Astrocyte of the hippocampus (primary cell): ENCODE measurements at regions not wholly inside any gene's neighbourhood (a gene's known extent, or its start where the extent isn't known, plus 50 kb on each side); places are given as distances from the start of the nearest gene placed in this dataset.
A peak's percentile ranks its signal among the peaks of the same experiment; 100 is the strongest.

Experiments
- DNase-seq: peaks from one replicate; pipeline ENCODE4 v3.0.0; 2011; ENCODE audit warnings: low read depth, low spot score

DNA sequence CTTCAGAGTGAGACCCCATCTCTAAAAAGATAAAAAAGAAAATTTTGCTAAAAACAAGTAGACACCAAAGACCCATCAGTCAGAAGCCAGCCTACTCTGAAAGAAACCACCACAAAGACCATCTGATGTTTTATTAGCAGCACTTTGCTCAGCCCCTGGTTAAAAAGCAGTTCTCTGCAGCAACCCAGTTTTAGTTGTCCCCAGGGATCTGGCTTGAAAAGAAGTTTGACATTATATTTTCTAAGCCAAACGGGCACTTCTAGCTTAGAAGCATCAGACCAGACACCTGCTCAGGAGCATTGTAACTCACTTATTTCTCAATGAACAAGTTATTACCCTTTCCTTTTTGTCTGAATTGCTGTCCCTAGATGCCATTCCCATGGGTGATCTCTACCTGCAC, 164.2 kb upstream of the ETAA1 start:
- DNase-seq = no peak

- peak; percentile 26 for DNase-seq
These were observed 162.7 kb upstream of the ETAA1 start for GRCh38 chr2:67234440-67234839.

DNA sequence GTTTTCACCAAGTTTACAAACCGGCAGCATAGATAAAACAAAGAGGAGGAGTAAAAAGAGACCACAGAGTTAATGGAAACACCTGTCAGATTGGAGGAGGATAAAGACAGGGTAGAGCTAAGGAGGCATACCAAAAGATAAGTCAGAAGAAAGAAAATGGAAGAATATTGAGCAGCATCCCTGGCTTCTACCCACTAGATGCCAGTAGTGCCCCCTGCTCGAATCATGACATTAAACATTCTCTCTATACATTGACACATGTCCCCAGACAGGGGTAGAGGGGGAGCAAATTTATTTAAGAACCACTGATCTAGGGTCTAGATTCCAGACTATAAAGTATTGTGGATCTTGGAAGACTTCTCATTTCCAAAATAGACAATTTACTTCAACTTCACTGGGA, 159.8 kb upstream of the ETAA1 start:
- DNase-seq = no peak

DNA sequence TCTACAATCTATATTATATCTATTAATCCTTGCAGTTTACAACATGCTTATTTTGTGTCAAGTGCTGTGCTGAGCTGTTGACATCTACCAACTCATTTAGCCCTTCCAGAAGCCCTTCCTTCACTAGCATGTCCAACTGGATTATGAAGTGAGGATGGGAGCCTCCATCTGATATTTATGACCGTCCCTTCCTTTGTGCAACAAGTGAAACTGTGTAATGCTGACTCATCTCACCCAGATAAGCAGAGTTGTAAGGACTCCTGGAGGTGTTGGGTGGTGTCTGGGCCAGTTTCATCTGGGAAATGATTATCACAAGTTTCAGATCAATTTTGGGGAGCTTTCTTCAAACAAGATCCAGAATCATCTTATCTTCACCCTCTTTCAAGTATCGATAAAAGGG, 156.6 kb upstream of the ETAA1 start:
- no peak for DNase-seq

GRCh38 chr2:67241453-67241852, 155.7 kb upstream of the ETAA1 start:
- no peak for DNase-seq

DNA sequence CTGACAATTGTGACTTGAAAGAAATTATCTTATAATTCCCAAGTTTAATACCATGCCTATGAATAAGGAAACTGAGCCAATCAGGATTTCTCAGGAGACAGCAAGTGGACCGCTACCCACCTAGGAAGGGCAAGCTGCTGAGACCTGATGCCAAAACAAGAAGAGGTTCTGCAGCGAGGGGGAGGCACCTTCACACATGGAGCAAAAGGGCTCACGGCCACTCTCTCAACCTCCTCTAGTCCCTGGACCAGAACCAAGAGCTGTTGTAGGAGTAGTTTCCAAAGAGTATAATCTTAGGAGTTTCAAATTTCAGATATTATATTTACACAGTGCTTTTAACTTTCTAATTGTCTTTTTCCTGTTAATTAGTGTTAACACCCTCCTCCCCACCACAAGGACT, 154.7 kb upstream of the ETAA1 start:
- DNase-seq = no peak

- no peak for DNase-seq
These were observed 153.2 kb upstream of the ETAA1 start for GRCh38 chr2:67243919-67244318.

- DNase-seq = no peak
These were observed 150.3 kb upstream of the ETAA1 start for GRCh38 chr2:67246791-67247190.

DNA sequence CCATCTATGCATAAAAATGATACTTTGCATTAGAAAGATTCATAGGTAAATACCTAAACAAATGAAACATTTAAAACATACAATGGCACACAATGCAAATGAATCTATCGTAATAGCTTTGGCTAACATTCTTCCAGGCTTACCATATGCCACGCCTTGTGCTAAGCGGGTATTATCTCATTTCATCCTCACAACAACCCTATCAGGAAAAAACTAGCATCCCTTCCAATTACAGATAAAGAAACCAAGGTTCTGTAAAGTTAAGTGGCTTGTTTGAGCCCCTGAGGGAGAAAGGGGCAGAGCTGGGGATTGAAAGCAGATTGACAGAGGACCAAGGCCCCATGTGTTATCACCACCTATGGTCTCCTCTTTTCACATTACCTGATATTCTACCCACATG, 145.4 kb upstream of the ETAA1 start:
- no peak for DNase-seq

DNA sequence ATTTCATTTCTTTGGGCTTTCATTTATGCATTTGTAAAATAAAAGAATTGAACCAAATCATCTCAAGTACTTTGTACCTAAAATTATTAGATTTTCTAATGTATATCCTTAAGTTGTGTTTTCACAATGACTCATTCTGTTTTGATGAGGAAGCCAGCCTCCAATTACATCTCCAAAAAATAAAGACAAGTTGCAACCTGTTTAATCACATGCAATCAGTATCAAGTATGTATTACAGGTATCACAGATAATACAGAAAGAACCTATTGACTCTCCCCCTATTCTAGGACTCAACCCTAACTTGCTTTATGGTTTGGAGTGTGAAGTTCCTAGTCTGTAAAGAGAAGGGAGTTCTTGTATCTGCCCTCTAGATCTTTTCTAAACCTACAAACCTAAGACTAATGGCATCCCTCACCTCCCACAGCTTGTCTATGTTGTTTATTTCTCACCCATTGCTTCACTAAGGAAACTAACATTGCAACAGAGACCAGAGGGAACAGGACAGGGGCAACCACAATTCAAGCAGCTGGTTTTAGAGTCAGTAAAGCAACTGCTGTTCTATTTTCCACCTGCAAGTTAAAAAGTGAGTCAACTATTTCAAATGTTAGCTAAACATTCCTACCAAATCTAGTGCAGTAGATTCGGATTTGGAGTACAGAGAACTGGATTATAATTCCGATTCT, 141.1 kb upstream of the ETAA1 start:
- DNase-seq = peak; percentile 5

- peak; percentile 17 for DNase-seq
These were observed 140.2 kb upstream of the ETAA1 start for GRCh38 chr2:67256892-67257291.

- DNase-seq = no peak
These were observed 139.0 kb upstream of the ETAA1 start for GRCh38 chr2:67258122-67258521.

DNA sequence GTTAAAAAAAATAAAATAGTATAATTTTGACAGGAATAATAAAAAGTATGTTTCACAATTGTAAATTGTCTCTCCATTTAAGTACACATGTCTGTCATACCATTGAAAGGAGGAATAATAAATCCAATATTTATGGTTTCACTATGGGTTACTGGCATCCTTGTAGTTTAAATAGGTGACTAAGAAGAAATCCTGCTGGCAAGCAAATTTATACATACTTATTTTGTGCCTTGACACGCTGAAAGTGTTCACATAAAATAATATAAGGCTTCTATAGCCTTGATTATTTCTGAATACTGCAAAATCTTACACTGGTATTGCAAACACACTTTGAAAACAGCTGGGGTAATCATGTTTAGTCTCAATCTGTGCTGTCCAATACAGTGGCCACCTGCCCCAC, 138.3 kb upstream of the ETAA1 start:
- no peak for DNase-seq

- DNase-seq = peak; percentile 60
These were observed 137.4 kb upstream of the ETAA1 start for GRCh38 chr2:67259556-67260342.

DNA sequence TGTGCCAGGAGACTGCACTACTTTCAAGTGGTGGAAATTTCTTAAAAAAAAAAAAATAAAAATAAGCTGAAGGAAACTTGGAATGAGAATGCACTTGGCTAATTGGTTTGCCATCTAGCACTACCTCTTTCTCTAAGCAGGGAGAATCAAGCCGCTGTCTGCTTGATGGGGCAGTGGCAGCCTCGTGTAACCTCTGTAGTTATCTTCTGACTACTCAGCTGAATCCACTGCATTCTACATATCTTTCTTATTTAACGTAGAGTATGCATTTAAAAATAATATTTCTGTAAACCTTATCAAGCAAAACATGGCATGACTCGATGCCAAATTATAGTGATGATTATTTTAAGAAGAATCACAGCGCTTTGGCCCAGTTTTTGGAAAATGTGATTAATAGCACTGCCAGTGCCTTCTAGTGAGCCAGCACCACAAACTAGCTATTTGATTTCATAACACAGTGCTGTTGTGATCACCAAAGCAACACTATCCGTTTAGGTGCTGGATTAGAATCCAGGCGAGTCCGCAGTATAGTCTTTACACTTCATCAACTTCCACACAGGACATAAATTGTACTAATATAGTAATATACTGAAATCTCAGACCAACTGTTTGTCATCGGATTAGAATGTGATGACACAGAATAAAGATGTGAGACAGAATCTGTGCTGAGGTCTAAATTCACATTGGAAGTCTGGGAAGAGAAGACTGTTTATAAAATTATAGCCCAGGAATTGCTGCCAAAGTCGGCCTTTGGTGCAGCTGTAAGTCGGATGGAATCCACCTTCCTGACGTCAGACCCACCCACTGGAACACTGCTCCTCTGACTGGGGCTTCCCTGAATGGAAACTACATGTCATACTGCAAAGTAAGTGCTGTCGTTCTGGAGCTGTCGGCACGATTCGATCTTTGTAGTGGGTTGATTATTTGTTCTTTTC, 136.5 kb upstream of the ETAA1 start:
- peak; percentile 89 for DNase-seq

GRCh38 chr2:67267241-67267640, 129.9 kb upstream of the ETAA1 start:
- no peak for DNase-seq

GRCh38 chr2:67268797-67269196, 128.3 kb upstream of the ETAA1 start:
- DNase-seq = no peak

- no peak for DNase-seq
These were observed 124.9 kb upstream of the ETAA1 start for GRCh38 chr2:67272195-67272594.

DNA sequence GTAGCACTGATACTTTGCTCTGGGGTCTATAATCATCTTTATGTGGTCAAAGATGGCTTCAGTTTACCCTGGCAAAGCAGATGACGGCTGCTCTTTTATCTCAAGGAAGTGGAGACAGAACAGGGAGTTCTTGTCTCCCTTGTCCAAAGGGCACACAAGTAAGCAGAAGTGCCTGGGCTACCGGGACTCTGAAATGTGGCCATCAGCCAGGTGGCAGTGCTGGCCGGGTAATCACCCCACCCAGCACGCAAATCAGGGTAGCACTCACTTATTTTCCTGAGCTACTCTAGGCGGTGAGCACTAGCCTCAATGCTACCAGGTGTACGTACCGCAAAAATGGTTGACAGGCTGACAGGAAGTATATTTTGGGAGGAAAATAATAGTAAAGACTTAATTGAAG, 119.7 kb upstream of the ETAA1 start:
- no peak for DNase-seq

DNA sequence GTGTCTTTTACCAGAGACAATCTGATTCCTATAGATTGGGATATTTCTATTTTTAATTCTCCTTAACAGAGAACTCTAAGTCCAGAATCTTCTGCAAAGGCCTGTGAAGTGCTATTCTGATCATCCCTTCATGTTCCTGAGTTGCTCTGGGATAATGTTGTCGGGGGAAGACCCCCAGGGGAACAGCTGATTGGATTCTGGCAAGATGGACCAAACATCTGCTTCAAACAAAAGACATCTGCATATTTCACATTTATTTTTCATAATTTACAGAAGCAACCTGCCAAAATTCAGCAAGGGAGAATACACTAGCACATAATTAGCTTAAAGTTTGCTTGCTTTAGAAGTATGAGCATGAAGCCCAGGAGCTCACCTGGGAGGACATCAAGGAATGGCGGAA, 116.0 kb upstream of the ETAA1 start:
- no peak for DNase-seq

GRCh38 chr2:67283641-67284040, 113.5 kb upstream of the ETAA1 start:
- DNase-seq = no peak
